ENCODE measurements at regions not wholly inside any gene's neighbourhood (a gene's known extent, or its start where the extent isn't known, plus 50 kb on each side); places are given as distances from the start of the nearest gene placed in this dataset.

GRCh38 chr14:86796221-86797074 lies 1196.5 kb downstream of the GALC start:
- TF ChIP-seq ZFX (IDR thresholded peaks at IDR 0.05), result no peak
- TF ChIP-seq CTCF (conservative IDR thresholded peaks at IDR 0.05), result no peak
- no peak overlapping the region for H3K27ac ChIP-seq

DNA sequence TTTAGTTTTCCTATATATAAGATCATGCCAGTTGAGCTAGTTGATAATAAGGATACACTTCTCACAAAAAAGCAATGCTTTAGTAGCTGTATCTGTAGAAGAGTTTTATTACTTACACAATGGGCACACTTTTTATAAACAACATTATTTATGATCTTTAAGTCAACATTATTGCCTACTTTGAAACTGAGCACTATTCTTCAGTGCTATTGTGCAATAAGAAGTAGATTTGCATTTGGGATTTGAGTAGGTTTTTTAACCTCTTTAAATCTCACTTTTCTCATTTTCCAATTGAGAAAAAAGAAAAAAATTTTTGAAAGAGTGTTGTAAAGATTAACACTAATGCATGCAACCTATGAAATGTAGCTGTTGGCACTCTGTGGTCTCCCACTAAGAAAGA lies 1198.3 kb downstream of the GALC start:
- H3K27ac ChIP-seq, result no peak overlapping the region

DNA sequence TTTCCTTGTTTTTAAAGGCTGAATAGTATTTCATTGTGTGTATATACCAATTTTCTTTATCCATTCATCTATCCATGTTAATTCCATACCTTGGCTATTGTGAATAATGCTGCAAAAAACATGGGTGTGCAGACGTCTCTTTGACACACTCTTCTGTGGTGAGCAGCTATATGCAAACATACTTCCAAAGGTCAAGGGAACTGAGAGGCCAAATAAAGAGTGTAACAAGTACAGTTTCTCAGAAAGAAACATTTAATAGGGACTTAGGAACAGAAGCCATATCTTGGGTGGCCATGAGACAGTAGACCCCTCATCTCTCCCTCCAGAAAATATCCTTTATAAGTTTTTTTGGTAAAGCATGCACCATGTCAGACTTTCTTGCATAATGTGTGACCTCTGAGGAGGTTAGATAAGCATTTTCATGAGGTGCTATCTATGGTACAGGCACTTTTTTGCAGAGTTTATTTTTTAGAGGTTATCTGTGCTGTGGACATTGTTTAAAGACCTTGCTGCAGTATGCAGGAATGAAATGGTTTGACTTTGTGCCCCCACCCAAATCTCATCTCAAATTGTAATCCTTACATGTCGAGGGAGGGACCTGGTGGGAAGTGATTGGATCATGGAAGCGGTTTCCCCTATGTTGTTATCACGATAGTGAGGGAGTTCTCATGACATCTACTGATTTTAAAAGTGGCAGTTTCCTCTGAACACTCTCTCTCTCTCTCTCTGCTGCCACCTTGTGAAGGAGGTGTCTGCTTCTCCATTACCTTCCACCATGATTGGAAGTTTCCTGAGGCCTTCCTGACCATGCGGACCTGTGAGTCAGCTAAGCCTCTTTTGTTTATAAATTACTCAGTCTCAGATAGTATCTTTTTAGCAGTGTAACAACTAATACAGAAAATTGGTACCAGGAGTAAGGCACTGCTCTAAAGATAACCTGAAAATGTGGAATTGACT lies 1202.3 kb downstream of the GALC start:
- TF ChIP-seq ZFX (IDR thresholded peaks at IDR 0.05) (no peak), CTCF (conservative IDR thresholded peaks at IDR 0.05) (peak; percentile 18; the same call in 1 of the 2 replicates)
- H3K27ac ChIP-seq, result no peak overlapping the region

More for the DNA sequence above, 1198.3 kb downstream of the GALC start:
- TF ChIP-seq ZFX (IDR thresholded peaks at IDR 0.05), result no peak
- no peak for TF ChIP-seq CTCF (conservative IDR thresholded peaks at IDR 0.05)

- no peak for TF ChIP-seq ZFX (IDR thresholded peaks at IDR 0.05)
- TF ChIP-seq CTCF (conservative IDR thresholded peaks at IDR 0.05), result no peak
- H3K27ac ChIP-seq, result no peak overlapping the region
Observed at GRCh38 chr14:86788224-86788623, 1204.8 kb downstream of the GALC start.

- H3K27ac ChIP-seq, result no peak overlapping the region
- TF ChIP-seq ZFX (IDR thresholded peaks at IDR 0.05) (no peak), CTCF (conservative IDR thresholded peaks at IDR 0.05) (no peak)
Observed at GRCh38 chr14:86787717-86788116, 1205.3 kb downstream of the GALC start.

DNA sequence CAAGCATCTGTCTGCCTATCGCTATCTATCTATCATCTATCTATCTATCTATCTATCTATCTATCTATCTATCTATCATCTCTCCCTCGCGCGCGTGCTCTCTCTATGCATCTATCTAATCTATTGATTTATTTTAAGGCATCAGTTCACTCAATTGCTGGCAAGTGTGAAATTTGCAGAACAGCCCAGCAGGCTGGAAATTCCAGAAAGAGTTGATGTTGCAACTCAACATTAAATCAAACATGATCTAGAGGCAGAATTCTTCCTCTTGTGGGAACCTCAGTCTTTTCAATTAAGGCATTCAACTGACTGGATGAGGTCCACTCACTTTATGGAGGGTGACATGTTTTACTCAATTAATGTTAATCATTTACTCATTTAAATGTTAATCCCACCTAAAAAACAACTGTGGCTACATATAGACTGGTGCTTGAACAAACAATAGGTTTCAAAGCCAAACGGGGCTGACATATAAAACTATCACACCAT lies 1210.8 kb downstream of the GALC start:
- no peak overlapping the region for H3K27ac ChIP-seq
- TF ChIP-seq ZFX (IDR thresholded peaks at IDR 0.05), result no peak

GRCh38 chr14:86780876-86781510 lies 1212.0 kb downstream of the GALC start:
- H3K27ac ChIP-seq, result no peak overlapping the region
- TF ChIP-seq ZFX (IDR thresholded peaks at IDR 0.05), result no peak
- TF ChIP-seq CTCF (conservative IDR thresholded peaks at IDR 0.05), result no peak

Data from C4-2B (cell line).